Astrocyte (in vitro differentiated cells and primary cell): ENCODE measurements at regions not wholly inside any gene's neighbourhood (a gene's known extent, or its start where the extent isn't known, plus 50 kb on each side); places are given as distances from the start of the nearest gene placed in this dataset.

Experiments used
- DNase-seq: peaks from one replicate; pipeline ENCODE4 v3.0.0-alpha.2; 2010; ENCODE audit warnings: low read depth
- FAIRE-seq: peaks from 2 replicates; lab custom pipeline; 2011; peaks lifted over from hg19 to GRCh38; lab: Jason Lieb, UNC
- H2AFZ ChIP-seq: 2 replicates; pipeline ENCODE4 v1.6.0; 2012; ENCODE audit warnings: low read depth, low read length, inconsistent platforms
- H3K27ac ChIP-seq: 2 replicates; pipeline ENCODE4 v1.5.1; 2011; ENCODE audit warnings: low read depth, low read length, inconsistent platforms
- H3K27me3 ChIP-seq: 2 replicates; pipeline ENCODE4 v1.6.0; 2011; ENCODE audit warnings: low read length, inconsistent platforms; ENCODE audit not compliant: insufficient read depth
- H3K36me3 ChIP-seq: 2 replicates; pipeline ENCODE4 v1.5.1; 2011; ENCODE audit warnings: low read length, inconsistent platforms; ENCODE audit not compliant: insufficient read depth
- H3K4me1 ChIP-seq: 2 replicates; pipeline ENCODE4 v1.5.1; 2011; ENCODE audit warnings: low read length, inconsistent platforms; ENCODE audit not compliant: insufficient read depth
- H3K4me2 ChIP-seq: 2 replicates; pipeline ENCODE4 v1.6.0; 2012; ENCODE audit warnings: low read length, inconsistent platforms
- H3K4me3 ChIP-seq: 2 replicates; pipeline ENCODE4 v1.5.1; 2011; ENCODE audit warnings: low read depth, mild to moderate bottlenecking, low read length, inconsistent platforms; ENCODE audit not compliant: insufficient read depth
- H3K79me2 ChIP-seq: 2 replicates; pipeline ENCODE4 v1.6.0; 2012; ENCODE audit warnings: mild to moderate bottlenecking, low read length, inconsistent platforms; ENCODE audit not compliant: insufficient read depth
- H3K9ac ChIP-seq: 2 replicates; pipeline ENCODE4 v1.6.0; 2012; ENCODE audit warnings: mild to moderate bottlenecking, low read length, inconsistent platforms
- H3K9me3 ChIP-seq: 2 replicates; pipeline ENCODE4 v1.5.1; 2012; ENCODE audit warnings: low read depth, mild to moderate bottlenecking, low read length, inconsistent platforms; ENCODE audit not compliant: insufficient read depth
- H4K20me1 ChIP-seq: 2 replicates; pipeline ENCODE4 v1.6.0; 2012; ENCODE audit warnings: low read length, inconsistent platforms; ENCODE audit not compliant: insufficient read depth
- H3K27ac Mint-ChIP-seq: one replicate; pipeline ENCODE4 v1.8.0; 2021; ENCODE audit warnings: mild to moderate bottlenecking, mixed read lengths; ENCODE audit not compliant: unreplicated experiment
- H3K27me3 Mint-ChIP-seq: one replicate; pipeline ENCODE4 v1.8.0; 2021; ENCODE audit warnings: low read depth, mixed read lengths; ENCODE audit not compliant: unreplicated experiment
- H3K36me3 Mint-ChIP-seq: one replicate; pipeline ENCODE4 v1.8.0; 2021; ENCODE audit warnings: low read depth, mixed read lengths; ENCODE audit not compliant: unreplicated experiment
- H3K4me1 Mint-ChIP-seq: one replicate; pipeline ENCODE4 v1.8.0; 2021; ENCODE audit warnings: low read depth, mixed read lengths; ENCODE audit not compliant: unreplicated experiment
- H3K4me3 Mint-ChIP-seq: one replicate; pipeline ENCODE4 v1.8.0; 2021; ENCODE audit warnings: mild to moderate bottlenecking, moderate library complexity, mixed read lengths; ENCODE audit not compliant: unreplicated experiment
- H3K9me3 Mint-ChIP-seq: one replicate; pipeline ENCODE4 v1.8.0; 2021; ENCODE audit warnings: mild to moderate bottlenecking, mixed read lengths; ENCODE audit not compliant: unreplicated experiment
- CTCF ChIP-seq: IDR thresholded peaks from 2 replicates; pipeline ENCODE4 v1.5.1; 2011; ENCODE audit warnings: low read depth, mild to moderate bottlenecking, inconsistent platforms, low read length, moderate library complexity; ENCODE audit not compliant: insufficient read depth
- EZH2 ChIP-seq: IDR thresholded peaks from 2 replicates; pipeline ENCODE4 v1.6.1; 2012; ENCODE audit warnings: mild to moderate bottlenecking, low read length, inconsistent platforms; ENCODE audit not compliant: insufficient read depth

GRCh38 chr7:92988941-92989545 lies 128.7 kb downstream of the SAMD9 start:
- DNase-seq: peak; percentile 8
- Mint-ChIP-seq H3K4me1 (peaks cover 17% of the 10 kb centered on the region), H3K36me3 (peaks cover 2% of the 10 kb centered on the region)

DNA sequence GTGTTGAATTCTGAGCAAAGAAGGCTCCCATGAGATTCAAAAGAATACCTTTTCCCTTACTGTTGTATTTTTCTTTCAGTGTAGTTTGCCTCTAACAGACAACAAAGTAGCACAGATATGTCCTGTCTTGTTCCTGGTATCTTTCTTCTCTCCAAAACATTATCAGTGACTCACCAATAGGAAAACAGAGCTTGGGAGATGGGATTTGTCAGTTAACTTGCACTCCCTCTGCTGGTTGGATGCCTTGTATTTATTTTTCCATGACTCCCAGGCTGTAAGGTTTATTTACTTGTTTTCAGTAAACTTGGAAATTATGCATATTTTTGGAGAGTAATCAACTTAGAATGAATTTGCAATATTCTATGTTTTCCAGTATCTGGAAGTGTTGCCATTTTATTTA lies 129.7 kb downstream of the SAMD9 start:
- Histone ChIP-seq H2AFZ (no peak overlapping the region), H3K4me2 (peak overlapping the region; percentile 6), H3K4me3 (no peak overlapping the region), H3K9ac (no peak overlapping the region), H3K27ac (peak overlapping the region; percentile 29), H3K27me3 (no peaks in the 10 kb centered on the region), H3K36me3 (no peaks in the 10 kb centered on the region), H4K20me1 (no peaks in the 10 kb centered on the region), H3K79me2 (no peaks in the 10 kb centered on the region), H3K9me3 (no peaks in the 10 kb centered on the region), H3K4me1 (peaks cover 6% of the 10 kb centered on the region)
- Mint-ChIP-seq H3K36me3 (peaks cover 5% of the 10 kb centered on the region), H3K4me1 (peaks cover 17% of the 10 kb centered on the region), H3K27ac (peak overlapping the region; percentile 94), H3K9me3 (peaks cover 4% of the 10 kb centered on the region), H3K4me3 (peak overlapping the region; percentile 40), H3K27me3 (no peaks in the 10 kb centered on the region)
- TF ChIP-seq CTCF (peak; percentile 47), EZH2 (no peak)
- DNase-seq (peak; percentile 53), FAIRE-seq (peak; percentile 78)

More at GRCh38 chr7:92988941-92989545, 128.7 kb downstream of the SAMD9 start:
- Mint-ChIP-seq H3K4me3 (no peak overlapping the region), H3K9me3 (no peaks in the 10 kb centered on the region), H3K27me3 (no peaks in the 10 kb centered on the region), H3K27ac (no peak overlapping the region)
- H3K4me1 ChIP-seq: peaks cover 6% of the 10 kb centered on the region
- H3K4me3 ChIP-seq: no peak overlapping the region
- H2AFZ ChIP-seq: no peak overlapping the region
- H3K79me2 ChIP-seq: no peaks in the 10 kb centered on the region
- no peaks in the 10 kb centered on the region for H3K27me3 ChIP-seq
- no peaks in the 10 kb centered on the region for H3K9me3 ChIP-seq
- no peak overlapping the region for H3K27ac ChIP-seq
- FAIRE-seq: no peak
- H3K4me2 ChIP-seq: no peak overlapping the region
- TF ChIP-seq CTCF (no peak), EZH2 (no peak)
- H4K20me1 ChIP-seq: no peaks in the 10 kb centered on the region
- H3K36me3 ChIP-seq: no peaks in the 10 kb centered on the region
- no peak overlapping the region for H3K9ac ChIP-seq

- TF ChIP-seq EZH2: no peak
- TF ChIP-seq CTCF: no peak
- peaks cover 5% of the 10 kb centered on the region for H3K36me3 Mint-ChIP-seq
- Histone ChIP-seq H3K4me1 (peaks cover 6% of the 10 kb centered on the region), H3K4me3 (no peak overlapping the region), H4K20me1 (no peaks in the 10 kb centered on the region), H3K36me3 (no peaks in the 10 kb centered on the region), H3K9me3 (no peaks in the 10 kb centered on the region), H3K9ac (no peak overlapping the region), H3K27me3 (no peaks in the 10 kb centered on the region), H2AFZ (no peak overlapping the region), H3K79me2 (no peaks in the 10 kb centered on the region), H3K4me2 (no peak overlapping the region), H3K27ac (peak overlapping the region; percentile 29)
- H3K27me3 Mint-ChIP-seq: no peaks in the 10 kb centered on the region
- H3K9me3 Mint-ChIP-seq: peaks cover 4% of the 10 kb centered on the region
- FAIRE-seq (no peak), DNase-seq (peak; percentile 12)
- H3K4me3 Mint-ChIP-seq: peak overlapping the region; percentile 21
- H3K27ac Mint-ChIP-seq: peak overlapping the region; percentile 94
- H3K4me1 Mint-ChIP-seq: peaks cover 17% of the 10 kb centered on the region
These were observed 130.2 kb downstream of the SAMD9 start for GRCh38 chr7:92987538-92987937.
